SK-N-MC (cell line): ENCODE measurements at regions not wholly inside any gene's neighbourhood (a gene's known extent, or its start where the extent isn't known, plus 50 kb on each side); places are given as distances from the start of the nearest gene placed in this dataset.

ENCODE experiments used
- EZH2 ChIP-seq: fragments of 200-600 bp; sonication (generic); IDR thresholded peaks from one replicate; pipeline ENCODE4 v1.6.1; 2017; ENCODE audit warnings: antibody characterized with exemption
- FOXP2 ChIP-seq: optimal IDR thresholded peaks from 2 replicates; pipeline ENCODE3; 2011; ENCODE audit warnings: mild to moderate bottlenecking, moderate library complexity; ENCODE audit not compliant: insufficient read depth; ENCODE audit errors: extremely low read length, control extremely low read depth
- POLR2AphosphoS5 ChIP-seq: IDR thresholded peaks from 2 replicates; pipeline ENCODE4 v1.6.1; 2012; ENCODE audit warnings: mild to moderate bottlenecking, low read depth, low read length, borderline replicate concordance

DNA sequence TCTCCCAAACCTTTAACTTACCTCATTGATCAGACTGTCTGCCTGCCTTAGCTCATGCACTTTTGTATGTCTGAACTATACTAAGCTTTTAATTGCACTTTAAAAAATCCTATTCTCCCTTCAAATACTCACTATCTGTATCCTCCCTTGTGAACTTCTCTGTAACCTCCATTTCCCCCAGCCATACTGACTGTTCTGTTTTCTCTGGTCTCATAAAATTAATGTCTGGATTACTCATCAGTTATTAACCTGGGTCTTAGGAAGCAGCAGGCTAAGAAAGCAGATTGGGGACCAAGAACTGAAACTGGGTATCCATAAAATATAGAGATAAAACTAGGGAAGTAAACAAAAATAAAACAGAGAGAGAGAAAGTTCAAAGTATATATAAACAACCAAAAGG, 469.3 kb upstream of the MAN1A1 start:
- TF ChIP-seq POLR2AphosphoS5: no peak
- no peak for TF ChIP-seq EZH2
- TF ChIP-seq FOXP2: no peak
